Ovary (tissue), 7 donors: ENCODE measurements at regions not wholly inside any gene's neighbourhood (a gene's known extent, or its start where the extent isn't known, plus 50 kb on each side); places are given as distances from the start of the nearest gene placed in this dataset.
"Not testable (repeated sequence)": the region's sequence is repeated elsewhere in the genome, so short reads cannot be mapped to it uniquely, and the experiment has no call there.

Experiments used
- DNase-seq, 5 donors: peaks; one replicate each; pipeline ENCODE4 v3.0.0-alpha.2; 2019 to 2020
- H3K27ac ChIP-seq, 2 donors: fragments of 200-600 bp; one replicate each; pipeline versions ENCODE4 v1.5.1 to v1.8.0; 2019 to 2022
- H3K27me3 ChIP-seq: fragments of 200-600 bp; one replicate; pipeline ENCODE4 v1.8.0; 2022
- H3K36me3 ChIP-seq: fragments of 200-600 bp; sonication (generic); one replicate; pipeline ENCODE4 v1.5.1; 2019
- H3K4me1 ChIP-seq: one replicate; pipeline ENCODE4 v1.8.1; 2013; ENCODE audit warnings: mild to moderate bottlenecking, moderate library complexity; ENCODE audit not compliant: insufficient read depth
- H3K4me3 ChIP-seq: fragments of 200-600 bp; sonication (generic); one replicate; pipeline ENCODE4 v1.5.1; 2017
- H3K9me3 ChIP-seq, 2 donors: fragments of 200-600 bp in 1 of 2; sonication (generic) in 1 of 2; one replicate each; pipeline versions ENCODE4 v1.5.1 to v1.8.1; 2013 to 2019; ENCODE audit warnings: mild to moderate bottlenecking in 1 of 2, moderate library complexity in 1 of 2
- CTCF ChIP-seq, 3 donors: fragments of 450-650 bp in 2 of 3; fragments of 200-600 bp in 1 of 3; IDR thresholded peaks; one replicate each; pipeline versions ENCODE4 v1.5.1 to v1.8.0; 2016 to 2022; ENCODE audit warnings: antibody characterized with exemption in 3 of 3, mild to moderate bottlenecking in 1 of 3
- EP300 ChIP-seq: sonication (generic); formaldehyde crosslinking; IDR thresholded peaks from one replicate; pipeline ENCODE4 v1.6.1; 2017; ENCODE audit warnings: antibody characterized with exemption
- POLR2A ChIP-seq: fragments of 450-650 bp; IDR thresholded peaks from one replicate; pipeline ENCODE4 v1.6.1; 2017; ENCODE audit warnings: antibody characterized with exemption, mild to moderate bottlenecking, moderate library complexity
- WGBS, 3 donors: extraction: QIAGEN DNeasy Blood & Tissue Kit in 1 of 3; methylation state at CpG; one replicate each; pipeline versions ENCODE4 v1.1.5 to v1.1.7; 2013 to 2017; 5-methylcytosine and 5-hydroxymethylcytosine counted together
- intact Hi-C, 4 donors: fragments of 100-400 bp; cut with DNase I; formaldehyde crosslinking; loops; one replicate each; pipeline versions ENCODE4 v1.11.0 to v1.15.1; 2022 to 2023
- donor health status: DM: no; HTN: no; CAD: no; lungs with moderate emphysema.
- donor health status: DM: no; HTN: no; CAD: no.
- donor health status: Bipolar disorder and iron deficiency.
- donor health status: DM: no; HTN: no; CAD: no.
- donor health status: DM: yes; HTN: yes; CAD: no.

- H3K27me3 ChIP-seq: no peaks in the 10 kb centered on the region
- H3K4me1 ChIP-seq: no peaks in the 10 kb centered on the region
- intact Hi-C loops: no loop called here
- no peak overlapping the region for H3K27ac ChIP-seq
- no peak for DNase-seq
- H3K9me3 ChIP-seq: no peaks in the 10 kb centered on the region
- H3K4me3 ChIP-seq: no peak overlapping the region
- TF ChIP-seq CTCF (IDR thresholded peaks at IDR 0.05): no peak
- TF ChIP-seq POLR2A: no peak
- no peak for TF ChIP-seq EP300
- WGBS, 3 donors: 84 to 91% (median 88%) methylated on average over 2 of the region's 2 CpGs
- no peaks in the 10 kb centered on the region for H3K36me3 ChIP-seq
These were observed 246.3 kb downstream of the FNDC1 start for GRCh38 chr6:159415540-159415939.

GRCh38 chr6:159414711-159415110 is 245.5 kb downstream of the FNDC1 start:
- WGBS, 3 donors: 76 to 87% (median 78%) methylated on average over 2 of the region's 2 CpGs
- Histone ChIP-seq H3K4me1 (no peaks in the 10 kb centered on the region), H3K27me3 (no peaks in the 10 kb centered on the region), H3K4me3 (no peak overlapping the region), H3K9me3 (no peaks in the 10 kb centered on the region), H3K36me3 (no peaks in the 10 kb centered on the region), H3K27ac (no peak overlapping the region)
- intact Hi-C loops: loop anchor here in 1 of 4 donors (5.0 kb wide), 1 partner anchor 1998 kb away; no protein-coding TSS in a partner anchor
- DNase-seq: no peak
- TF ChIP-seq CTCF (IDR thresholded peaks at IDR 0.05) (no peak), EP300 (no peak), POLR2A (no peak)

GRCh38 chr6:159407211-159407780 is 238.1 kb downstream of the FNDC1 start:
- intact Hi-C loops, H3K4me1 ChIP-seq, H3K27me3 ChIP-seq, H3K9me3 ChIP-seq, H3K4me3 ChIP-seq, H3K27ac ChIP-seq, H3K36me3 ChIP-seq, DNase-seq: not testable (repeated sequence)
- 95 to 96% (median 96%) methylated on average over 37 to 38 of the region's 41 CpGs for WGBS, 3 donors

- no peak overlapping the region for H3K27ac ChIP-seq
These were observed 235.1 kb downstream of the FNDC1 start for GRCh38 chr6:159404296-159404695.

More at GRCh38 chr6:159404296-159404695, 235.1 kb downstream of the FNDC1 start:
- Histone ChIP-seq H3K4me1 (peaks cover 2% of the 10 kb centered on the region), H3K4me3 (no peak overlapping the region), H3K27me3 (no peaks in the 10 kb centered on the region), H3K9me3 (no peaks in the 10 kb centered on the region), H3K36me3 (no peaks in the 10 kb centered on the region)
- WGBS, 3 donors: 88 to 95% (median 88%) methylated on average over 2 of the region's 2 CpGs
- no peak for TF ChIP-seq EP300
- no peak for TF ChIP-seq POLR2A
- TF ChIP-seq CTCF (IDR thresholded peaks at IDR 0.05): no peak
- intact Hi-C loops: no loop called here
- DNase-seq: no peak
